BLaER1 (cell line): ENCODE measurements at regions not wholly inside any gene's neighbourhood (a gene's known extent, or its start where the extent isn't known, plus 50 kb on each side); places are given as distances from the start of the nearest gene placed in this dataset.

Experiments
- H3K27ac ChIP-seq: shearing (Covaris generic); formaldehyde crosslinking; 2 replicates; pipeline ENCODE4 v1.8.1; 2022
- H3K27me3 ChIP-seq: shearing (Covaris generic); formaldehyde crosslinking; 2 replicates; pipeline ENCODE4 v1.8.1; 2022
- H3K36me3 ChIP-seq: shearing (Covaris generic); formaldehyde crosslinking; 2 replicates; pipeline ENCODE4 v1.8.1; 2022
- H3K4me1 ChIP-seq: shearing (Covaris generic); formaldehyde crosslinking; 2 replicates; pipeline ENCODE4 v1.8.1; 2022
- H3K4me2 ChIP-seq: shearing (Covaris generic); formaldehyde crosslinking; 2 replicates; pipeline ENCODE4 v1.8.1; 2022
- H3K4me3 ChIP-seq: shearing (Covaris generic); formaldehyde crosslinking; 2 replicates; pipeline ENCODE4 v1.8.1; 2022
- H3K9ac ChIP-seq: shearing (Covaris generic); formaldehyde crosslinking; 2 replicates; pipeline ENCODE4 v1.8.1; 2022
- H3K9me3 ChIP-seq: shearing (Covaris generic); formaldehyde crosslinking; 2 replicates; pipeline ENCODE4 v1.8.1; 2022
- H4K20me1 ChIP-seq: shearing (Covaris generic); formaldehyde crosslinking; 2 replicates; pipeline ENCODE4 v1.8.1; 2022
- Cebpa-rat ChIP-seq: shearing (Covaris generic); IDR thresholded peaks from 2 replicates; pipeline ENCODE4 v1.8.1; 2022

- H3K27ac ChIP-seq: no peak overlapping the region
- peaks cover 8% of the 10 kb centered on the region for H3K4me1 ChIP-seq
- H3K27me3 ChIP-seq: no peaks in the 10 kb centered on the region
- no peak overlapping the region for H3K9ac ChIP-seq
- H3K4me3 ChIP-seq: no peak overlapping the region
- TF ChIP-seq Cebpa-rat: no peak
- H4K20me1 ChIP-seq: no peaks in the 10 kb centered on the region
- H3K4me2 ChIP-seq: no peak overlapping the region
- no peaks in the 10 kb centered on the region for H3K36me3 ChIP-seq
- no peaks in the 10 kb centered on the region for H3K9me3 ChIP-seq
Observed at GRCh38 chr9:135332516-135332915, 147.1 kb upstream of the PPP1R26 start.

DNA sequence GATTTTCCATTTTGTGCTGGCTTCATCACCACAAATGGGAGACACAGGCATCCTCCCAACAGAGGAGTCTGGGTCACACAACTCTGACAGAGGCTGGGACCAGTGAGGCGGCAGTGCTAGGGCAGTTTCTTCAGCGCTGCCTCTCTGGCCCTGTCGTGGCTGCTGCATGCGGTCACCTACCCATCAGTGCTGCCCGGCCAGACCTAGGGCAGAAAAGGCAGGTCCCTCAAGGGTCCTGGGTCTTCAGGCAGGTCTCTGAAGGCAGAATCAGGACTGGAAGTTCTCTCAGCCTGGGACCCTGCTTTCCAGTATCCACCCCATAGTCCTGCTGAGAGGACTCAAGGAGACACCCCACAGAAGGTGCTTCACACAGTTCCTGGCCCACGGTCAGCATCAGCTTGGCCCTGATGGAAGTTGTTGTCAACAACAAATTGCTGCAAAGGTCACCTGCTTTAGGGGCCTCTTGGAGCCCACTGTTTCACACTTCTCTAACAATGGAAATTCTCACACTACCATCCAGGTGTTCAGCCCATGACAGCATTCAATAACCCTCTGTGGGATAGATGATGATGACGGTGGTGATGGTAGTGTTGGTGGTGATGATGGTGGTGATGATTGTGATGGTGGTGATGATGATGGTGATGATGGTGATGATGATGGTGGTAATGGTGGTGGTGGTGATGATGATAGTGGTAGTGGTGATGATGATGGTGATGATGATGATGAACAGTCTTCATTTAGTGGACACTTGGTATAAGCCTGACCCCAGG, 146.4 kb upstream of the PPP1R26 start:
- no peak for TF ChIP-seq Cebpa-rat
- no peaks in the 10 kb centered on the region for H4K20me1 ChIP-seq
- H3K36me3 ChIP-seq: no peaks in the 10 kb centered on the region
- H3K4me3 ChIP-seq: no peak overlapping the region
- no peak overlapping the region for H3K27ac ChIP-seq
- no peak overlapping the region for H3K9ac ChIP-seq
- H3K4me2 ChIP-seq: no peak overlapping the region
- peaks cover 8% of the 10 kb centered on the region for H3K4me1 ChIP-seq
- no peaks in the 10 kb centered on the region for H3K9me3 ChIP-seq
- H3K27me3 ChIP-seq: no peaks in the 10 kb centered on the region

DNA sequence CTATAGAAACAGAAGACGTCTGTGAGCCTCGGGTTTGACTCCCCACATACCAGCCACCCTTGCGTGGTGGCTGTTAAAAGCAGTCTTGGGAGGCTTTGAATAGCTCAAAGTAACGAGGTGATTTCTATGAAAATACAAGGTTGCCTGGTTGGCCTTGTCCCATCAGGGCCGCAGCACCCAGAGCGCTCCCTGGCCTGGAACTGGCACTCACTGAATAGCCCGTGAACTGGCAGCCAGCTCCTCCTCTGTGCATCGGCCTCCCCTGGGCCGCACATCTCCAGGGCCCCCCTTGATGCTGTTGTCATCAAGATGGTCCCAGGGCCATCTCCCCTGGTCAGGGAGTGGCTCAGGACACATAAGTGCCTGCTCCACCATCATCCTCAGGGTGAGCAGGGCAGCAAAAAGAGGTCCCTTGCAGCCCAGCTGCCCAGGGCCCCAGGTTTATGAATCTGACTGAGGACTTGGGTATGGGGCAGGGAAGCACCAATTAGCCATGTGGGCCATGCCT, 144.6 kb upstream of the PPP1R26 start:
- no peak overlapping the region for H3K4me3 ChIP-seq
- 0 out of 2 replicates have a peak, but pooled peaks cover 4% of the 10 kb centered on the region for H3K27me3 ChIP-seq
- no peaks in the 10 kb centered on the region for H3K9me3 ChIP-seq
- H3K27ac ChIP-seq: no peak overlapping the region
- TF ChIP-seq Cebpa-rat: no peak
- H3K4me2 ChIP-seq: no peak overlapping the region
- no peaks in the 10 kb centered on the region for H3K36me3 ChIP-seq
- H3K4me1 ChIP-seq: peaks cover 10% of the 10 kb centered on the region
- no peak overlapping the region for H3K9ac ChIP-seq
- no peaks in the 10 kb centered on the region for H4K20me1 ChIP-seq

DNA sequence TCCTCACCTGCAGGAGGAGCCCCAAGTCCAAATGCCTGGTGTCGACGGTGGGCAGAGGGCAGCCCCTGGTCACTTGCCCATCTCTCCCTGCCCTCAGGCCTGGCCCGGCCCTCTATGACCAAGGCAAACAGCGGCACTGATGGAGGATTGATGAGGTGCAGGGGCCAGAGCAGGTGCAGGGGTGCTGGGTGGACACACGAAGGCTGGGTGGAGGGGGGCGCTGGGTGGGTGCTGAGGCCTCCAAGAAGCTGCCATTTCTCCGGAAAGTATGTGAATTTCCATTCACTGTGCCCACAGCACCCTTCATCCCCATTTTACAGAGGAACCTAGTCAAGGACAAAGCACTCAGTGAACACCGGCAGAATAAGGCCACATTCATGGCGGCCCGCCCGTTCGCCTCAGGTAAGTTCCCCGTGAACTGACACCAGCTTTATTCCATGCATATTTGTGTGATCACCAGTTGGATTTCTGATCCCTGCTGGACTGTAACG, 143.8 kb upstream of the PPP1R26 start:
- H3K27me3 ChIP-seq: 0 out of 2 replicates have a peak, but pooled peaks cover 4% of the 10 kb centered on the region
- H3K9me3 ChIP-seq: no peaks in the 10 kb centered on the region

GRCh38 chr9:135336722-135337527, 142.7 kb upstream of the PPP1R26 start:
- Histone ChIP-seq H3K27me3 (0 out of 2 replicates have a peak, but pooled peaks cover 4% of the 10 kb centered on the region), H4K20me1 (no peaks in the 10 kb centered on the region), H3K36me3 (no peaks in the 10 kb centered on the region), H3K4me2 (no peak overlapping the region), H3K4me1 (peaks cover 27% of the 10 kb centered on the region), H3K4me3 (no peak overlapping the region), H3K27ac (no peak overlapping the region), H3K9me3 (no peaks in the 10 kb centered on the region), H3K9ac (no peak overlapping the region)
- TF ChIP-seq Cebpa-rat: no peak

More for the DNA sequence above, 143.8 kb upstream of the PPP1R26 start:
- no peaks in the 10 kb centered on the region for H4K20me1 ChIP-seq
- H3K9ac ChIP-seq: no peak overlapping the region
- no peak overlapping the region for H3K4me2 ChIP-seq
- H3K27ac ChIP-seq: no peak overlapping the region
- peaks cover 15% of the 10 kb centered on the region for H3K4me1 ChIP-seq
- H3K36me3 ChIP-seq: no peaks in the 10 kb centered on the region
- no peak for TF ChIP-seq Cebpa-rat
- H3K4me3 ChIP-seq: no peak overlapping the region

GRCh38 chr9:135338546-135338945, 141.0 kb upstream of the PPP1R26 start:
- Histone ChIP-seq H3K9ac (no peak overlapping the region), H3K27ac (no peak overlapping the region), H3K27me3 (0 out of 2 replicates have a peak, but pooled peaks cover 4% of the 10 kb centered on the region), H3K36me3 (no peaks in the 10 kb centered on the region), H3K9me3 (no peaks in the 10 kb centered on the region), H3K4me2 (no peak overlapping the region), H3K4me3 (no peak overlapping the region), H3K4me1 (peaks cover 44% of the 10 kb centered on the region), H4K20me1 (peaks cover 9% of the 10 kb centered on the region; the same call in 1 of the 2 replicates)
- no peak for TF ChIP-seq Cebpa-rat

DNA sequence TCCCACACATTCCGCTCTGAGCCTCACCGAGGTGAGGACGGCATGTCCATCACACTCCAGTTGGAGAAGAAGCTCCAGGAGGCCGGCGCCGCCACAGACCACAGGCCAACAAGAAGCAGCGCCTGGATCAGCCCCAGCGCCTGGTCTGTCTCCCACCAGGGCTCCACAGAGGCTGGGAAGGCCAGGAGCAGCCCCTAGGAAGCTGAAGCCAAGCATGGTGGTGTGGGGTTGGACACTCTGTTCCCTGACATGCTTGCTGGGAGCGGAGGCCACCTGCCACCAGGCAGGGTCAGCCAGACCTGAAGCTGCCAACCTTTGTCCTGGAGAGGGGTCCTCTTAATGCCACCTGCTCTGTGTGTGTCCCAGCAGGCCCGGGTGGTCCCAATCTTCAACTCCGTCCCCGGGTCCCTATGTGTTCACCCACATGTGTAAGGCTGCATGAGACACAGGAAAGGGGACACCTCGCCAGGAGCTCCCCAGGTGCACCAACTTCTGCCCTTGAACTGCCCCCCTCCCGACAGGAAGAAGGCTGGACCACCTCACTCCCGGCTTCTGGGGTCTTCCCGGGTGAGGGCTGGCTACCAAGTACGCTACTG, 140.1 kb upstream of the PPP1R26 start:
- peaks cover 53% of the 10 kb centered on the region for H3K4me1 ChIP-seq
- H3K9me3 ChIP-seq: no peaks in the 10 kb centered on the region
- H3K4me3 ChIP-seq: no peak overlapping the region
- H3K9ac ChIP-seq: no peak overlapping the region
- peak overlapping the region; percentile 62 for H3K4me2 ChIP-seq
- no peak overlapping the region for H3K27ac ChIP-seq
- H4K20me1 ChIP-seq: peaks cover 11% of the 10 kb centered on the region; the same call in 1 of the 2 replicates
- no peak for TF ChIP-seq Cebpa-rat
- 0 out of 2 replicates have a peak, but pooled peaks cover 4% of the 10 kb centered on the region for H3K27me3 ChIP-seq
- H3K36me3 ChIP-seq: no peaks in the 10 kb centered on the region

GRCh38 chr9:135340143-135340655, 139.4 kb upstream of the PPP1R26 start:
- peaks cover 11% of the 10 kb centered on the region; the same call in 1 of the 2 replicates for H4K20me1 ChIP-seq
- no peak overlapping the region for H3K4me3 ChIP-seq
- H3K9me3 ChIP-seq: no peaks in the 10 kb centered on the region
- peak overlapping the region; percentile 62 for H3K4me2 ChIP-seq
- no peak for TF ChIP-seq Cebpa-rat
- H3K27ac ChIP-seq: no peak overlapping the region
- H3K36me3 ChIP-seq: no peaks in the 10 kb centered on the region
- no peak overlapping the region for H3K9ac ChIP-seq
- peaks cover 55% of the 10 kb centered on the region for H3K4me1 ChIP-seq
- 0 out of 2 replicates have a peak, but pooled peaks cover 4% of the 10 kb centered on the region for H3K27me3 ChIP-seq
